Dedifferentiated amniotic fluid mesenchymal stem cell (primary cell): ENCODE measurements at regions not wholly inside any gene's neighbourhood (a gene's known extent, or its start where the extent isn't known, plus 50 kb on each side); places are given as distances from the start of the nearest gene placed in this dataset.
"Not testable (repeated sequence)": the region's sequence is repeated elsewhere in the genome, so short reads cannot be mapped to it uniquely, and the experiment has no call there.

Source experiments
- DNase-seq: peaks from one replicate; pipeline ENCODE4 v3.0.0-alpha.2; 2016; ENCODE audit errors: extremely low spot score

DNA sequence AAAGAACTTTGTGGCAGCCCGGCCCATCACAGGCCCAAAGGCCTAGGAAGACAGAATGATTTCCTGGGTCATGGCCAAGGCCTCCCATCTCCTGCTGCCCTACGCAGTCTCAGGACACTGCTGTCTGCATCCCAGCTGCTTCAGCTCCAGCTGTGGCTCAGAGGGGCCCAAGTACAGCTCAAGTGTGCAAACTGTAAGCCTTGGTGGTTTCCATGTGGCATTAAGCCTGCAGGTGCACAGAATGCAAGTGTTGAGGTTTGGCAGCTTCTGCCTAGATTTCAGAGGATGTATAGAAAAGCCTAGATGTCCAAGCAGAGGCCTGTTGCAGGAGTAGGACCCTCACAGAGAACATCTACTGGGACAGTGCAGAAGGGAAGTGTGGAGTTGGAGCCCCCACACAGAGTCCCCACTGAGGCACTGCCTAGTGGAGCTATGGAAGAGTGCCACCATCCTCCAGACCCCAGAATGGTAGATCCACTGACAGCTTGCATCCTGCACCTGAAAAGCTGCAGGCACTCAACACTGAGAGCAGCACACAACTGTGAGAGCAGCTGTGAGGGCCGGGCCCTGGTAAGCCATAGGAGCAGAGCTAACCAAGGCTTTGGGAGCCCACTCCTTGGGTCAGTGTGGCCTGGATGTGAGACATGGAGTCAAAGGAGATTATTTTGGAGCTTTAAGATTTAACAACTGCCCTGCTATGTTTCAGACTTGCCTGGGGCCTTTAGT, 208.2 kb upstream of the CMC1 start:
- DNase-seq = no peak

DNA sequence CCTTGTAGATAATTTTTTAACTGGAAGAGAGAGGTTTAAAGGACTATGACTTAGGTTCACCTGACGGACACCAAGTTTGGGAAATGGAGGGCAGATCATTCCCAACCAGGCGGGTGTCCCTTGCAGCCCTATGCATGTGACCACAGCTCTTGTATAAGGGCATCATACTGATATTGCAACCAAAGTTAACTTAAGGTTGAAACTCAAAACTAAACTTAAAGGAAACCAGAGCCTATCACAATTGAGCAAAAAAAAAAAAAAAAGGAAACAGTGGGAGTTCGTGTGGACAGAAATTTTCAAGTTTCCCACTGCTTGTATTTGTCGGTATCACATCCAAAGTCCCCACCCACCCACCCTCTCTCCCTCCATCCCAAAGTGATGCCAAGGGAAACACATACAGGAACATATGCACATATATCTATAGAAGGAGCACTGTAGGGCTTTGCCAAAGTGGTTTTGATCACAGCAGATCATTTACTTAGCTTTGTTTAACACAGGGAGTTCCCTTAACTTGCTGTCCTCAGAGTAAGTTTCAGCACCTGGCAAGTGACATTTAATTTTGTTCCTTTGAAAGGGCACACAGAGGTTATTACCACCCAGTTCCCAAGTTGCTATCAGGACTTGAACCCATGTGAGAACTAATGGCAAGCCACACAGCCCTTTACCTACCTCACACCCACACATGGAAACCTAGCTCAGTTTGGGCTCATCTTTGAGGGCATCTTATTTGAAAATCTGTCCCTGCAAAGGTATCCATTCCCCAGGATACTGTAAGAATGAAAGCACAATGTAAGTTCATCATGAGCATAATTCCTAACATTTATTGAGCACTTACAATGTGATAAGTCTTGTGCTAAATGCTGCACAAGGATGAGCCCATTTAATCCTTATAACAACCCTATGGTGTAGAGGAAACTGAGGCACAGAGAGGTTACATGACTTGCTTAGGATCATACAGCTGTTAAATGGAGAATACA, 204.5 kb upstream of the CMC1 start:
- no peak for DNase-seq

DNA sequence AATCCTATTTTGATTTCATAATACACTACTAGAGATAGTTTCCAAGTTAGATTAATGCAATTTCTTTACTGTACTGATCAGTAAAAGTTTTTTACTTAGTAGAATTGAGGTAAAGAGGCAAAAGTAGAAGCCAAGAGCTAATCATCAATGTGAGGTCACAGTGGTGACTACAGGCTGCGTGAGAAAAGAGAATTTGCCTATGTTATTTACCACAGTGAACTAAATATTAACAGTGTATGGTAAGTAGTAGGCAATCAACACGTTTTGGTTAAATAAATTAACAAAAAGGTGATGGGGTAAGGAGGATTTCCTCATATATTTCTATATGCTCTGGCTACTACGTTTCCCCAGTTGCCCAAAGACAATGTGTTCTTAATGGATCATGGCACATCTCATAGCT, 202.2 kb upstream of the CMC1 start:
- no peak for DNase-seq

DNA sequence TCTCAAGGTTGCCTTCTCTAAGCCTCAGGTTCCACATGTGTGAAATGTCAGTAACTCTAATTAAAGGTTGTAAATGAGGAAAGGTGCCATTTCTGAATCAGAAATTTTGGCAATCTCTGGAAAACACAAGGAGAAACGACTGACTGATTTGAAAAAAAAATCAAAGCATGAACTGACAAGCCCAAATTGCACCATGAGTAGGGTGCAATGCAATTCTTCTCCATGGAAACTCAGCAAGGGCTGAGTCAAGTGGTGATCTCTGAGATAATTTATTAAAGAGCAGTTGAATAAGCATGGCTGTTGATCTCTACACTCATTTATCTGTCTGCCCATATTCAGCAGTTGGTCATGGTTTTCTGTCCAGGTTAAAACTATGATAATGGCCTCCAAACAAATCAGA, 201.6 kb upstream of the CMC1 start:
- no peak for DNase-seq

DNA sequence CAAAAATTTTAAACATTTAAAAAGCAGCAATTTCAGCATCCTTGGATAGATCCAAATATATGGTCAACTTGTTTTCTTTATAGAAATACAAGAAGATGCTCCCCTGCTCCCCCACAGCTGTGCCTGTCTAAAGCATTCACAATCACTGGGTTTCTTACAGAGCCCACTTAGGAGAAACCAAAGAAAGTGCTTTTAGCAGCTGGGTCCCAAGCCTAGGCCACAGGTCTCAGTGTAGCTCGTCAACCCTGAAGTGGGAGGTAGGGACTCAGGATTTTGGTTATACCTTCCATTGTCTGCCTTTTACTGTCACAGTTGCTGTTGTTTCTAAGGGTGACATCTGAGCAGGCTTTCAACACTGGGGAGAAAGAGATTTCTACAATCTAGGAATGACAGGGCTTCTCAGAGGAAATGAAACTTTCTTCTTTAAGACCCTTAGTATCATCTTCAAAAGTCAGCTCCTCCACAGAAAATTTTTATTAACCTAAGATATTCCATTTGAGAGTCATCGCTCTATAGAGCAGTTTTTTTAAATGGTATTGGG, 199.3 kb upstream of the CMC1 start:
- no peak for DNase-seq

DNA sequence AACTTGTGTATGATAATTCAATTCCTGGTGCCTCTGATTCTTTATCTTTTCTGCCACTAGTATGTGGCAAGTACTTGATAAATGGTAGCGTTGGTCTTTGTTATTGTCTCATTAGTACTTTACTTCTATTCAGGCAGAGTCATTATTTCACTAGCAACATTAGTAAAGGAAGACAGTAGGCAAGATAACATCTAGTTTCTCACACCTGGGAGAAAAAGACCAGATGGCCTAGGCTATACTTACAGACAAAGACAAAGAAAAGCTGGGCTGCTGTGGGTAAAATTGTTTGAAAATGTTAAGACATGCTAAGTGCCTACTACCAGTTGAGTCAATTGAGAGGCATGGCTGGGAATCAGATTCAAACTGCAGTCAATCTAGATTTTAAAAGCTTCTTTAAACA, 198.7 kb upstream of the CMC1 start:
- DNase-seq = no peak

DNA sequence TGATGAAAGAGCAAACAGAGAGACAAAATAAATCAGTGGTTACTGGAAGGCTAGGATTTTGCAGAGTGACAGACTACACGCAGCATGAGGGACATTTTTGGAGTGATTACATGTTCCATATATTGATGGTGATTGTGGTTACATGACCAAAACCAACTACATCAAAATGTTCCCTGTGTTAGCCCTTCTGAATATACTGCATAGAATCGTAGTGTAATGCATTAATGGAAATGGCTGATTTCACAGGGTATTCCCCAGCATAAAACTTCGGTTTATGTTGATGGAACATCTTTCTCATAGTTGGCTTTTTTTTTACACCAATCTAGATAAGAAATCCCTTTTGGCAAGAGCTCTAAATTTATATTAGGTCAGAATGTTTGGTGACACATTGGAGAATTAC, 191.3 kb upstream of the CMC1 start:
- DNase-seq = no peak

DNA sequence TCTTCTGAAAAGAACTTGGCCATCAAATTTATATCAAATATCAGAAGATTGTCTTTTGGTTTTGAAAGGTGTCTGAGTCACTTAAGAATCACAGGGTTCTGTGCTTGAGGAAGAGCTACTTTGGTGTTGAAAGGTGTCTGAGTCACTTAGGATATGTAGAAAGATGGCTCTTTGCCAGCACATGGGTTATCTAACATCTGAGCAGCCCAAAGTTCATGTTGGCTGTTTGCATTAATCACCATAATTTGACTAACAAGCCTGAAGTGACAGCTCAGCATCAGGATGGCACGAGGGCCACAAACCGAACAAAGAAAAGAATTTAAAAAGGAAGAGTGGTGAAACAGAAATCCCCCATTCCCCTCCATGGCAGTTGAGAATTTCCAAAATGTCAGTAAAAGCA, 190.5 kb upstream of the CMC1 start:
- DNase-seq = no peak

DNA sequence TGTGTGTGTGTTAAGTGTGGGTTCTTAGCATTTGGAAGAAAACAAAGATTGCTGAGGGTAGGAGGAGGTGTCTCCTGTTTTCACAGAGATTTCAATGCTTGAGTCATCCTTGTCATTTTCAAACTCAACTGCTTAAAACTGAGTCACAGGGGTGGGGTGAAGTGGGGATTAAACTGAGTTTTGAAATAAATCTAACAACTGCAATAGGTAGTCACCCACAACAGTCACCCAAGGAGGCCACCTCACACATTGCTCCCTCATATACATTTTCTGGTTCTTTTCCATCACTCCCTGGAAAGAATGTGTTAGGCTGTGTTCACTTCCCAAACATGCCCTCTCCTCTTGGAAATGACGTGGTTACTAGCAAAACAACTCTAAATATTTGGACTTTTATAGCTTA, 187.7 kb upstream of the CMC1 start:
- peak; percentile 56 for DNase-seq

DNA sequence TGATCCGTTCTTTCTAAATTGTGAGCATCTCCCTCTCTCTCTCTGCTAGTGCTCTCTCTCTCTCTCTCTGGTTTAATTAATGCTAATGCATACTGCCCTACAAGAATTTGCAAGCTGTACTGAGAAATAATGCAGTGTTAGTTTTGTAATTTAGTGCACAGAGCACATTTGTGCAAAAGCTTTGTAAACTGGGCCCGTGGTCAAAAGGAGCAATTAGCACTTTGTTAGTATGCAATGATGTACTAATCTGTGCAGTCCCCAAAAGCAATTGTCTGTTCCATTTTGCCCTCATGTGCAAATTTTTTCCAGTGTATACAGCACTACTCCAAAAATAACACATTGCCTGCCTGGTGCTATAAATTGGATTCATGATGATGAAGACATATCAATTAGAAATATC, 184.6 kb upstream of the CMC1 start:
- DNase-seq = no peak

DNA sequence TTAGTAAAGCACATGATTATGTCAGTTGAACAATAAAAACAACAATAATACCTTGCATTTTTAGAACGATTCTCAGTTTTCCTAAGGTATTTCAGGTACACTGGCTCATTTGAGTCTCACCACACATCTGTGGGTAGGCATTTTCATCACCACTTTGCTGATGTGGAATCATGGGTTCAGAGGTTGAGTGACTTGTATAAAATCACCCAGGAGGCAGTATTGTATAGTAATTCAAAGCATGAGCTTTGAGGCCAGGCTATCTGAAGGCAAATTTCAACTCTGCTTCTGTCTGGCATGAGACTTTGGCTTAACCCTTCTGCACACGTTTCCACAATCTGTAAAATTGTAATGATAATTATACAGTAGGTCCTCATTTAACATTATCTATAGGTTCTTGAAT, 183.9 kb upstream of the CMC1 start:
- no peak for DNase-seq

DNA sequence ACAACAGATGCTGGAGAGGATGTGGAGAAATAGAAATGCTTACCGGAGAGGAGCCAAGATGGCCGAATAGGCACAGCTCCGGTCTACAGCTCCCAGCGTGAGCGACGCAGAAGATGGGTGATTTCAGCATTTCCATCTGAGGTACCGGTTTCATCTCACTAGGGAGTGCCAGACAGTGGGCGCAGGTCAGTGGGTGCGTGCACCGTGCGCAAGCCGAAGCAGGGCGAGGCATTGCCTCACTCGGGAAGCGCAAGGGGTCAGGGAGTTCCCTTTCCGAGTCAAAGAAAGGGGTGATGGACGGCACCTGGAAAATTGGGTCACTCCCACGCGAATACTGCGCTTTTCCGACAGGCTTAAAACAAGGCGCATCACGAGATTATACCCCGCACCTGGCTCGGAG, 182.2 kb upstream of the CMC1 start:
- DNase-seq = not testable (repeated sequence)

DNA sequence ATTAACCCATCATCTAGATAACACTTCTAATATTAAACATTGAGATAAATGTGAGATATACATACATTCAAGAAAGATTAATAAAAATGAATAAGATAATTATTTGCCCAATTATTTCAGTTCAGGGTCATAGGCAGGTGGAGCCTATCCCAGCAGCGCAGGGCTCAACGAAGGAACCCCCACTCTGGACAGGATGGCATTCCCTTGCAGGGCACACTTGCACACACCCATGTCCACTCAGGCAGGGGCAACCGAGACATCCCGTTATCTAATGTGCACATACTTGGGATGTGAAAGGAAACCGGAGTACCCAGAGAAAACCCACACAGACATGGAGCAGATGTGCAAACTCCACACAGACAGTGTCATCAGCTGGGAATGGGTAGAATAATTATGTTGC, 175.4 kb upstream of the CMC1 start:
- DNase-seq = no peak

DNA sequence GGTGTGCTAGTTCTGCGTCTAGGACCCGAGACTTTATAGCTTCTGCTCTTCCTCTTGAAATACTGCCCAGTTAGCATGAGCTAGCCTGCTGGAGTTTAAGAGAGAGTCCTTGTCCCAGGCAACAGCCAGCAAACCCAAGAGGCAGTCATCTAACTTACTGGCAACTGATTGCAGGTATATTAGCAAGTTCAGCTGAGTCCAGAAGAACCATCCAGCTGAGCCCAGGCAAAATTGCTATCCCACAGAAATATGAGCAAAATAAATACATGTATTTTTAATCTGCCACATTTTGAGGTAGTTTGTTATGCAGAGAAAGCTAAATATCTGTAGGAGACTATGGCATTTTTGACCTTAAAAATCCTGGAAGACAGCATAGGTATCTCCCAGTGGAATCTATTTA, 174.4 kb upstream of the CMC1 start:
- no peak for DNase-seq

DNA sequence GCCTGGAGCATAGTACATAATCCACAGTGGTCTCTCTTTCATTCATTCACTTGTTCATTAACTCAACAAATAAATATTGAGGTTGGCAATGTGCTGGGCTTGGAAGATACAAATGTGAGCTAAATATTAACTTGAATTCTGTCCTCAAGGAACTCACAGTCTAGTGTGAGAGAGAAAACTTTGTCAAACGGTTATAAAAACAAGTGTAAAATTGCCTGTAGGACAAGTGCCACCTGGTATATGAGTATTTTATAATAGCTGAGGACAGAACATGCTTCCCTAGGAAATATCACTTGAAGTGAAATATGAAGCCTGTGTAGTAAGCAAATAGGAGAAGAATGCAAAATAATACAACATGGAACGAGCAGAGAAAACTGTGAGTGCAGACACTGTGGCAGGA, 173.1 kb upstream of the CMC1 start:
- no peak for DNase-seq

DNA sequence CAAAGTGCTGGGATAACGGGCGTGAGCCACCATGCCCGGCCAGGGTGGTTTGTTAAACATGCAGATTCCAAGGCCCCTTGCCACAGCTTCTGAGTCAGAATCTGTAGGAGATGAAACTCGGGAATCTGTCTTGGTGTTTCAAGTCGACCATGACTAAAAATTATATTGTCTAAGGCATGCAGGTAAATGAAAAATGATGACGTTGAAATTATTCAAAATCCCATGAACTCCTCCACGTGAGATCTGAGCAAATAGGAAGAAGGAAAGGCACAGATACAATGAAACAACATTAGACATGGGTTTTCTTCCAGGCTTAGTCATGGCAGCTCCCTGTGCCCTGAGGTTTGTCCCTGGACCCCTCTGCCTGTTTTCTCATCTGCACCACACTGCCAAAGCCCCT, 172.0 kb upstream of the CMC1 start:
- no peak for DNase-seq

DNA sequence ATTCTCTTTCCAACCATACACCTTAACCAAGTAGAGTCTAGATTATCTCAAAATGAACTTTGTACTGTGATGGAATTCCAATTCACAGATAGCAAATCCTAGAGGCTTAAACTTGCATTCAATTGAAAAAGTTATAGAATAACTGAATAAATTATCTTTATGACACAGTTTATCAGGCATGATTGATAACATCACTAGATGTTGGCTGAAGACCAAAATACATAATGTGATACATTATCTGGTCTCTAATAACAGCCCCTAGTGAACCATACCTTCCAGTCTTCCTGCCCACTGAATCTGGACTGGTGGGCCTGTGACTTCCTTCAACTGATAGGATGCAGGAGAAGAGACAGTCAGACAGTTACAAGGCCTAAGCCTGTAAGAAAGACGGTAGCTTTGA, 165.2 kb upstream of the CMC1 start:
- DNase-seq = no peak

DNA sequence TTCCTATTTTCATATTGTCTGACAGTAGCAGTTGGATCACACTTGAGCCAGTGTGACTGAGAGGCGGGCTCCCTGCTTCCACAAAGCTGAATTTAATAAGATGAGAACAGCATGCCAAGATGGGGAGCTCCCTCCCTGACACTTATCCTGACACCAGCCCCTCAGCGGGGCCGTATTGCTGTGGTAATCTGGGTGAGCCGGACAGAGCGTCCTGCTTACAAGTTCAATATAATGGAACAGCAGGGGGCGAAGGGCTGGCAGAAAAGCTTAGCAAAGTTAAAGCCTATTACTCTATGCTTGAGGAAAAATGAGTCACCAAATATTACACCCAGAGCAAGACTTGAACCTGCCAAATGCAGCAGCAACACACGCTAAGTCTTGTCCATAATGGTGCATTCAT, 163.8 kb upstream of the CMC1 start:
- no peak for DNase-seq

DNA sequence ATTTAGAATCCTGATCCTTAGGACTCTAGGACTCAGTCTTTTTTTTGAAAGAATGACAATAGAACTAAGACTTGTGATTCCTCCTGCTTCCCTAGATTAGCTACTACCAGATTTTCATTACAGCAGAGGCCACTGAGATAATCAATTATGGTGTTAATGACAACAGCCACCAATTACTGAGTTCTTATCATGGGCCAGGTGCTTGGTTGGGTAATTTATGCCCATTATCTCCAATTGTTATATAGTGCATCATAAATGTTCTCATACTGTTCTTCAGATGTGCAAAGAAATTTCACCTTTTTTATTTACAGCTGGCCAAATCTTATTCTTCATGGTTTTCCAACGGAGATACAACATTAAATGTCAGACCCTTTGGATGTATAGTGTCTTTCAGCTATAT, 162.9 kb upstream of the CMC1 start:
- DNase-seq = no peak

DNA sequence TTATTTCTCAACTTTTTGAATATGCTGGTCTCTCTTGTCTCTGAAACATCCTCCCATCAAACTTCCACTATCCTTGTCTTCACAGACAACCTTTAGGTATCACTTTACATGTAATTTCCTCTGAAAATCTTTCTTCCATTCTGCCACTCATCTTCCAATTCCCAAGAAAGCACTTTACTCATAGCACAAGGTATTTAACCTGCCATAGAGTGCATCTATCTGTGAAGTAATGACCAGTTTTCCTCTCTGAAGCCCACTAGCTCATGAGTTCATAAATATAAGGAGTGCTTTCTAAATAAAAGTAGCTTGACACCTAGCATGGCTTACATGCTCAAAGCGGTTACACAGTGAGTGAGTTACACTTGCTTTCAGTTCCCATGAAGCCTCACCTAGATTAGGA, 160.7 kb upstream of the CMC1 start:
- DNase-seq = no peak

DNA sequence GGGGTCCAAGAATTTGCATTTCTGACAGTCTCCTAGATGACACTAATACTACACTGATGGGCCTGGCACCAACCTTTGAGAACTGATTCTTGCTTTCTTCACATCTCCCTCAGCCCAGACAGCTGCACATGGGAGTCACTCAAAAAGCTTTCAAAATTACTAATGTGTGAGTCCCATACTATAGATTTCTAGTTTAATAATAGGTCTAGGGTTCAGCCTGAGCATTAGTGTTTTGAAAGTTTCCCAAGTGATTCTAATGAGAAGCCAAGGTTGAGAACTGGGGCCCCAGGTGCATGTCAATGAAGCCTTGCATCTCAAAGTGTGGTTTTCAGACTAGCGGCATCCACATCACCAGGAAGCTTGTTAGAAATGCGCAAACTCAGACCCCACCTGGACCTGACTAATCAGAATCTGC, 159.9 kb upstream of the CMC1 start:
- DNase-seq = no peak

DNA sequence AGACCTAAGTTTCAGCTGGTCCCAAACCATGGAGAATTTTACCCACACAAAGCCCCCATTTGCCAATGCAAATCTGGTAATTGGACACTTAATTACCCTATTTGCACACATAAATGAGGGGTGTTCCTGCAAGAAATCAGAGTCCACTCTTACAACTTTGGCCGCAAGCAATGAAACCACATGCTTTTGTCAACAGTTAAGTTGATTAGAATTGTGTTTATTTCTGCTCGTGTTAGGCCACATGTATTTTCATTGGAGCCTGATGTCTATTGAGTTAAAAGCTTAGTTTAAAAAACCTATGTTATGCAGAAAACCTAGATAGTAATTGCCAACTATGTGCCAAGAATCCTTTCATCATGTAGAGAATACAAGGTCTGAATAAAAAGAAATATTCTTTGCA, 153.8 kb upstream of the CMC1 start:
- DNase-seq = no peak
